GM19397 (cell line): ENCODE measurements at regions not wholly inside any gene's neighbourhood (a gene's known extent, or its start where the extent isn't known, plus 50 kb on each side); places are given as distances from the start of the nearest gene placed in this dataset.

ENCODE experiments used
- ATAC-seq: cut with Tn5 transposase; IDR thresholded peaks from one replicate; pipeline ENCODE4 v1.9.1; 2021; ENCODE audit warnings: mild to moderate bottlenecking, moderate library complexity; ENCODE audit not compliant: unreplicated experiment

GRCh38 chr4:11901089-11901488 lies 472.4 kb upstream of the HS3ST1 start:
- ATAC-seq = no peak

GRCh38 chr4:11900359-11900758 lies 471.7 kb upstream of the HS3ST1 start:
- no peak for ATAC-seq

GRCh38 chr4:11898796-11899195 lies 470.1 kb upstream of the HS3ST1 start:
- ATAC-seq = no peak

GRCh38 chr4:11895766-11896165 lies 467.1 kb upstream of the HS3ST1 start:
- no peak for ATAC-seq

- ATAC-seq = no peak
These were observed 466.3 kb upstream of the HS3ST1 start for GRCh38 chr4:11894977-11895376.

GRCh38 chr4:11894221-11894620 lies 465.5 kb upstream of the HS3ST1 start:
- ATAC-seq = no peak

GRCh38 chr4:11889099-11889498 lies 460.4 kb upstream of the HS3ST1 start:
- no peak for ATAC-seq

GRCh38 chr4:11881947-11882346 lies 453.3 kb upstream of the HS3ST1 start:
- no peak for ATAC-seq

- ATAC-seq = no peak
These were observed 452.7 kb upstream of the HS3ST1 start for GRCh38 chr4:11881364-11881763.

- no peak for ATAC-seq
These were observed 449.5 kb upstream of the HS3ST1 start for GRCh38 chr4:11878241-11878640.

GRCh38 chr4:11876104-11876503 lies 447.4 kb upstream of the HS3ST1 start:
- no peak for ATAC-seq

GRCh38 chr4:11869191-11869870 lies 440.6 kb upstream of the HS3ST1 start:
- ATAC-seq = no peak

GRCh38 chr4:11866391-11866790 lies 437.7 kb upstream of the HS3ST1 start:
- no peak for ATAC-seq

- no peak for ATAC-seq
These were observed 432.3 kb upstream of the HS3ST1 start for GRCh38 chr4:11860996-11861395.

GRCh38 chr4:11857881-11858280 lies 429.2 kb upstream of the HS3ST1 start:
- no peak for ATAC-seq

GRCh38 chr4:11847167-11847566 lies 418.5 kb upstream of the HS3ST1 start:
- no peak for ATAC-seq

- no peak for ATAC-seq
These were observed 415.2 kb upstream of the HS3ST1 start for GRCh38 chr4:11843927-11844326.

- no peak for ATAC-seq
These were observed 414.6 kb upstream of the HS3ST1 start for GRCh38 chr4:11843340-11843739.

- no peak for ATAC-seq
These were observed 414.0 kb upstream of the HS3ST1 start for GRCh38 chr4:11842620-11843263.

- no peak for ATAC-seq
These were observed 411.2 kb upstream of the HS3ST1 start for GRCh38 chr4:11839889-11840288.

GRCh38 chr4:11831739-11832138 lies 403.0 kb upstream of the HS3ST1 start:
- ATAC-seq = no peak

- ATAC-seq = no peak
These were observed 395.9 kb upstream of the HS3ST1 start for GRCh38 chr4:11824566-11824965.
